ENCODE measurements at regions not wholly inside any gene's neighbourhood (a gene's known extent, or its start where the extent isn't known, plus 50 kb on each side); places are given as distances from the start of the nearest gene placed in this dataset.

GRCh38 chr11:24091594-24091993 lies 405.3 kb upstream of the LUZP2 start:
- TF ChIP-seq CTCF (IDR thresholded peaks at IDR 0.05; ENCODE audit: control insufficient read depth, insufficient read depth, low read depth, low read length, missing control alignments) = no peak
- no peak overlapping the region for H3K4me3 ChIP-seq (ENCODE audit: control insufficient read depth, low read depth, low read length)
- DNase-seq (ENCODE audit: low read depth) = no peak

- H3K4me3 ChIP-seq (ENCODE audit: control insufficient read depth, low read depth, low read length) = no peak overlapping the region
- no peak for TF ChIP-seq CTCF (IDR thresholded peaks at IDR 0.05; ENCODE audit: control insufficient read depth, insufficient read depth, low read depth, low read length, missing control alignments)
- DNase-seq (ENCODE audit: low read depth) = no peak
These were observed 403.5 kb upstream of the LUZP2 start for GRCh38 chr11:24093375-24093774.

- no peak for DNase-seq (ENCODE audit: low read depth)
- no peak for TF ChIP-seq CTCF (IDR thresholded peaks at IDR 0.05; ENCODE audit: control insufficient read depth, insufficient read depth, low read depth, low read length, missing control alignments)
- H3K4me3 ChIP-seq (ENCODE audit: control insufficient read depth, low read depth, low read length) = no peak overlapping the region
These were observed 388.2 kb upstream of the LUZP2 start for GRCh38 chr11:24108609-24109008.

- TF ChIP-seq CTCF (IDR thresholded peaks at IDR 0.05; ENCODE audit: control insufficient read depth, insufficient read depth, low read depth, low read length, missing control alignments) = no peak
- no peak for DNase-seq (ENCODE audit: low read depth)
- H3K4me3 ChIP-seq (ENCODE audit: control insufficient read depth, low read depth, low read length) = no peak overlapping the region
These were observed 374.6 kb upstream of the LUZP2 start for GRCh38 chr11:24122291-24122690.

- no peak for DNase-seq (ENCODE audit: low read depth)
- H3K4me3 ChIP-seq (ENCODE audit: control insufficient read depth, low read depth, low read length) = no peak overlapping the region
- no peak for TF ChIP-seq CTCF (IDR thresholded peaks at IDR 0.05; ENCODE audit: control insufficient read depth, insufficient read depth, low read depth, low read length, missing control alignments)
These were observed 372.0 kb upstream of the LUZP2 start for GRCh38 chr11:24124876-24125275.

- H3K4me3 ChIP-seq (ENCODE audit: control insufficient read depth, low read depth, low read length) = no peak overlapping the region
- TF ChIP-seq CTCF (IDR thresholded peaks at IDR 0.05; ENCODE audit: control insufficient read depth, insufficient read depth, low read depth, low read length, missing control alignments) = no peak
- no peak for DNase-seq (ENCODE audit: low read depth)
These were observed 365.2 kb upstream of the LUZP2 start for GRCh38 chr11:24131698-24132097.

GRCh38 chr11:24132471-24132870 lies 364.4 kb upstream of the LUZP2 start:
- TF ChIP-seq CTCF (IDR thresholded peaks at IDR 0.05; ENCODE audit: control insufficient read depth, insufficient read depth, low read depth, low read length, missing control alignments) = no peak
- H3K4me3 ChIP-seq (ENCODE audit: control insufficient read depth, low read depth, low read length) = no peak overlapping the region
- DNase-seq (ENCODE audit: low read depth) = no peak

Measured in AG09309 (cell line).